ENCODE measurements at regions not wholly inside any gene's neighbourhood (a gene's known extent, or its start where the extent isn't known, plus 50 kb on each side); places are given as distances from the start of the nearest gene placed in this dataset.

- DNase-seq (ENCODE audit: low read depth) = no peak
- no peaks in the 10 kb centered on the region for H3K27me3 ChIP-seq (ENCODE audit: control insufficient read depth, insufficient read depth, low read length)
- H3K4me3 ChIP-seq (ENCODE audit: low read depth, low read length) = no peak overlapping the region
- H3K36me3 ChIP-seq (ENCODE audit: control insufficient read depth, insufficient read depth, low read length) = no peaks in the 10 kb centered on the region
- no peak for TF ChIP-seq CTCF (IDR thresholded peaks at IDR 0.05; ENCODE audit: insufficient read depth, low read length, poor library complexity, severe bottlenecking)
Observed at GRCh38 chr4:158995040-158995439, 107.8 kb upstream of the RAPGEF2 start.

- no peak for DNase-seq (ENCODE audit: low read depth)
- Histone ChIP-seq H3K4me3 (ENCODE audit: low read depth, low read length) (no peak overlapping the region), H3K27me3 (ENCODE audit: control insufficient read depth, insufficient read depth, low read length) (no peaks in the 10 kb centered on the region), H3K36me3 (ENCODE audit: control insufficient read depth, insufficient read depth, low read length) (no peaks in the 10 kb centered on the region)
- no peak for TF ChIP-seq CTCF (IDR thresholded peaks at IDR 0.05; ENCODE audit: insufficient read depth, low read length, poor library complexity, severe bottlenecking)
Observed at GRCh38 chr4:158995965-158996364, 106.9 kb upstream of the RAPGEF2 start.

GRCh38 chr4:158996669-158997074 is 106.2 kb upstream of the RAPGEF2 start:
- no peak for TF ChIP-seq CTCF (IDR thresholded peaks at IDR 0.05; ENCODE audit: insufficient read depth, low read length, poor library complexity, severe bottlenecking)

GRCh38 chr4:158997660-158998349 is 105.1 kb upstream of the RAPGEF2 start:
- Histone ChIP-seq H3K27me3 (ENCODE audit: control insufficient read depth, insufficient read depth, low read length) (no peaks in the 10 kb centered on the region), H3K4me3 (ENCODE audit: low read depth, low read length) (no peak overlapping the region), H3K36me3 (ENCODE audit: control insufficient read depth, insufficient read depth, low read length) (no peaks in the 10 kb centered on the region)
- TF ChIP-seq CTCF (IDR thresholded peaks at IDR 0.05; ENCODE audit: insufficient read depth, low read length, poor library complexity, severe bottlenecking) = no peak
- no peak for DNase-seq (ENCODE audit: low read depth)

More at GRCh38 chr4:158996669-158997074, 106.2 kb upstream of the RAPGEF2 start:
- no peak overlapping the region for H3K4me3 ChIP-seq (ENCODE audit: low read depth, low read length)
- H3K36me3 ChIP-seq (ENCODE audit: control insufficient read depth, insufficient read depth, low read length) = no peaks in the 10 kb centered on the region
- no peaks in the 10 kb centered on the region for H3K27me3 ChIP-seq (ENCODE audit: control insufficient read depth, insufficient read depth, low read length)
- DNase-seq (ENCODE audit: low read depth) = peak; percentile 84

- no peaks in the 10 kb centered on the region for H3K27me3 ChIP-seq (ENCODE audit: control insufficient read depth, insufficient read depth, low read length)
- DNase-seq (ENCODE audit: low read depth) = peak; percentile 9
- H3K4me3 ChIP-seq (ENCODE audit: low read depth, low read length) = no peak overlapping the region
- no peaks in the 10 kb centered on the region for H3K36me3 ChIP-seq (ENCODE audit: control insufficient read depth, insufficient read depth, low read length)
- no peak for TF ChIP-seq CTCF (IDR thresholded peaks at IDR 0.05; ENCODE audit: insufficient read depth, low read length, poor library complexity, severe bottlenecking)
Observed at GRCh38 chr4:158998624-158999023, 104.3 kb upstream of the RAPGEF2 start.

GRCh38 chr4:158999166-158999682 is 103.7 kb upstream of the RAPGEF2 start:
- no peak for TF ChIP-seq CTCF (IDR thresholded peaks at IDR 0.05; ENCODE audit: insufficient read depth, low read length, poor library complexity, severe bottlenecking)
- no peak overlapping the region for H3K4me3 ChIP-seq (ENCODE audit: low read depth, low read length)

More at GRCh38 chr4:158999166-158999682, 103.7 kb upstream of the RAPGEF2 start:
- H3K27me3 ChIP-seq (ENCODE audit: control insufficient read depth, insufficient read depth, low read length) = no peaks in the 10 kb centered on the region
- no peaks in the 10 kb centered on the region for H3K36me3 ChIP-seq (ENCODE audit: control insufficient read depth, insufficient read depth, low read length)
- DNase-seq (ENCODE audit: low read depth) = no peak

Data from kidney epithelial cell (primary cell).